ENCODE measurements at regions not wholly inside any gene's neighbourhood (a gene's known extent, or its start where the extent isn't known, plus 50 kb on each side); places are given as distances from the start of the nearest gene placed in this dataset.

GRCh38 chr7:123329988-123330643 is 130.3 kb upstream of the SLC13A1 start:
- ChIA-PET POLR2A (ENCODE audit: unreplicated experiment) (no interaction called here), CTCF (no interaction called here)
- H3K36me3 ChIP-seq (ENCODE audit: low read depth), result no peaks in the 10 kb centered on the region
- no TSS peak for BruUV-seq (replicated peaks)
- H2AFZ ChIP-seq, result no peak overlapping the region
- TF ChIP-seq CTCF (conservative IDR thresholded peaks at IDR 0.05), result no peak
- no peak for TF ChIP-seq EZH2 (IDR thresholded peaks at IDR 0.05; ENCODE audit: low read depth)
- no peaks in the 10 kb centered on the region for H3K9me2 ChIP-seq (ENCODE audit: insufficient read depth)
- H3K27ac ChIP-seq, result no peak overlapping the region
- DNase-seq, result no peak
- no peaks in the 10 kb centered on the region for H4K20me1 ChIP-seq (ENCODE audit: insufficient read depth)
- H3K4me3 ChIP-seq, result no peak overlapping the region
- intact Hi-C loops (cut with micrococcal nuclease; ENCODE audit: unreplicated experiment), result no loop called here
- H3K4me2 ChIP-seq, result no peak overlapping the region
- no peaks in the 10 kb centered on the region for H3F3A ChIP-seq (ENCODE audit: insufficient read depth, low read depth)
- H3K4me1 ChIP-seq (replicated peaks; ENCODE audit: insufficient read depth), result no peaks in the 10 kb centered on the region
- no peaks in the 10 kb centered on the region; the same call in 1 of the 2 replicates for H3K9me3 ChIP-seq (ENCODE audit: insufficient read depth, low read depth)
- H3K27me3 ChIP-seq (ENCODE audit: insufficient read depth, low read depth), result no peaks in the 10 kb centered on the region
- H3K79me2 ChIP-seq (ENCODE audit: low read depth), result no peaks in the 10 kb centered on the region

DNA sequence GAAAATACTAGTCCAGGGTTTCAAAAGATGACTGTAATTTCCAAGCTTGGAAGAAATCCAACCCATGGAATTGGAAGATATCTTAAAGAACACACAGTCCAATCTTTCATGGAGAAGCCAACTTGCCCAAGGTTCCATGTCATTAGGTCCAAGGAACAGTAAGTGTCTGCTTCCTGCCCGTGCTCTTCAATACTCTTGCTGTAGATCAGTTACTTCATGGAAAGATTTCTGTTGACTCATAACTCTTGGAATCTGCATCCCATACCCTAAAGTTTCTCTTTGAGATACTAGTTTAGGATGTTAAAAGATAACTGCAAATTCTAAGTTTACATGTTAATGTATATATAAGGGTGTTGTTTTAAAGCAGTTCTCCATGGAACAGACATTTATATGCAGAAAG is 127.9 kb upstream of the SLC13A1 start:
- ChIA-PET CTCF (no interaction called here), POLR2A (ENCODE audit: unreplicated experiment) (no interaction called here)
- H3K9me3 ChIP-seq (ENCODE audit: insufficient read depth, low read depth), result no peaks in the 10 kb centered on the region; the same call in 1 of the 2 replicates

DNA sequence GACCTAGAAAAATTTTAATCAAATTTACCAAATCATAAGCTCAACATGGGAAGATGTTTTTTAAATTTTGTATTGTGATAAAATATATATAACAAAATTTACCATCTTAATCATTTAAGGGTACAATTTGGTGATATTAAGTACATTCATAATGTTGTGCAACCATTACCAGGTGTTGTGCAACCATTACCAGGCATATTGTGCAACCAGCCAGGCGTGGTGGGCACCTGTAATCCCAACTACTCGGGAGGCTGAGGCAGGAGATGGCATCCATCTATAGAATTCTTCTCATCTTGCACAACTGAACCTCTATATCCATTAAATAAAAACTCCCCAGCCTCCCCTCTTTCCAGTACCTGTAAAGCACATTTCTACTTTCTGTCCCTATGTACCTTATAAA is 124.5 kb upstream of the SLC13A1 start:
- Histone ChIP-seq H3K9me2 (ENCODE audit: insufficient read depth) (no peaks in the 10 kb centered on the region), H3K4me2 (no peak overlapping the region), H3K4me3 (no peak overlapping the region), H3K27me3 (ENCODE audit: insufficient read depth, low read depth) (no peaks in the 10 kb centered on the region), H3K79me2 (ENCODE audit: low read depth) (no peaks in the 10 kb centered on the region), H3K27ac (no peak overlapping the region), H3K9me3 (ENCODE audit: insufficient read depth, low read depth) (no peaks in the 10 kb centered on the region), H3K36me3 (ENCODE audit: low read depth) (no peaks in the 10 kb centered on the region), H3F3A (ENCODE audit: insufficient read depth, low read depth) (no peaks in the 10 kb centered on the region), H4K20me1 (ENCODE audit: insufficient read depth) (no peaks in the 10 kb centered on the region), H3K4me1 (replicated peaks; ENCODE audit: insufficient read depth) (no peaks in the 10 kb centered on the region), H2AFZ (no peak overlapping the region)
- intact Hi-C loops (cut with micrococcal nuclease; ENCODE audit: unreplicated experiment), result no loop called here
- no peak for TF ChIP-seq CTCF (conservative IDR thresholded peaks at IDR 0.05)
- no peak for TF ChIP-seq EZH2 (IDR thresholded peaks at IDR 0.05; ENCODE audit: low read depth)
- BruUV-seq (replicated peaks), result no TSS peak
- CTCF ChIA-PET, result interaction anchor here (0.6 kb wide), 1 partner anchor 198 kb away, joined by 3 read pairs; no protein-coding TSS in a partner anchor
- POLR2A ChIA-PET (ENCODE audit: unreplicated experiment), result no interaction called here
- no peak for DNase-seq

More for the DNA sequence above, 127.9 kb upstream of the SLC13A1 start:
- BruUV-seq (replicated peaks), result no TSS peak
- DNase-seq, result no peak
- Histone ChIP-seq H3F3A (ENCODE audit: insufficient read depth, low read depth) (no peaks in the 10 kb centered on the region), H3K4me1 (replicated peaks; ENCODE audit: insufficient read depth) (no peaks in the 10 kb centered on the region), H3K4me2 (no peak overlapping the region), H2AFZ (no peak overlapping the region), H3K36me3 (ENCODE audit: low read depth) (no peaks in the 10 kb centered on the region), H4K20me1 (ENCODE audit: insufficient read depth) (no peaks in the 10 kb centered on the region), H3K4me3 (no peak overlapping the region), H3K79me2 (ENCODE audit: low read depth) (no peaks in the 10 kb centered on the region), H3K27me3 (ENCODE audit: insufficient read depth, low read depth) (no peaks in the 10 kb centered on the region), H3K9me2 (ENCODE audit: insufficient read depth) (no peaks in the 10 kb centered on the region), H3K27ac (no peak overlapping the region)
- intact Hi-C loops (cut with micrococcal nuclease; ENCODE audit: unreplicated experiment), result no loop called here
- TF ChIP-seq CTCF (conservative IDR thresholded peaks at IDR 0.05) (no peak), EZH2 (IDR thresholded peaks at IDR 0.05; ENCODE audit: low read depth) (no peak)
